OCI-LY3 (cell line): ENCODE measurements at regions not wholly inside any gene's neighbourhood (a gene's known extent, or its start where the extent isn't known, plus 50 kb on each side); places are given as distances from the start of the nearest gene placed in this dataset.

ENCODE experiments used
- H2AFZ ChIP-seq: fragments of 200-600, 300-600 bp; shearing (Covaris generic); 2 replicates; pipeline ENCODE4 v1.6.0; 2014; ENCODE audit warnings: antibody characterized with exemption, low read depth, low read length
- H3K27ac ChIP-seq: fragments of 200-600, 300-600 bp; sonication (generic); 2 replicates; pipeline ENCODE4 v1.5.1; 2014; ENCODE audit warnings: mild to moderate bottlenecking, low read length, moderate library complexity, mixed read lengths
- H3K27me3 ChIP-seq: fragments of 200-600, 300-600 bp; sonication (generic); 2 replicates; pipeline ENCODE4 v1.6.1; 2014; ENCODE audit warnings: low read depth, low read length, mixed read lengths
- H3K36me3 ChIP-seq: fragments of 200-600, 300-600 bp; sonication (generic); replicated peaks from 2 replicates; pipeline ENCODE3; 2014; ENCODE audit warnings: low read depth, low read length, mixed read lengths
- H3K4me1 ChIP-seq: fragments of 300-600, 200-600 bp; sonication (generic); 2 replicates; pipeline ENCODE4 v1.6.1; 2014; ENCODE audit warnings: low read length, mixed read lengths
- H3K4me2 ChIP-seq: fragments of 200-600, 300-600 bp; sonication (generic); 2 replicates; pipeline ENCODE4 v1.6.1; 2014; ENCODE audit warnings: low read length, mixed read lengths
- H3K4me3 ChIP-seq: fragments of 300-600, 200-600 bp; sonication (generic); 2 replicates; pipeline ENCODE4 v1.5.1; 2014; ENCODE audit warnings: antibody characterized with exemption, mild to moderate bottlenecking, low read length, moderate library complexity
- H3K79me2 ChIP-seq: fragments of 300-600, 200-600 bp; shearing (Covaris generic); 2 replicates; pipeline ENCODE4 v1.6.1; 2014; ENCODE audit warnings: mild to moderate bottlenecking, low read length, mixed read lengths
- H3K9ac ChIP-seq: fragments of 300-600, 200-600 bp; shearing (Covaris generic); 2 replicates; pipeline ENCODE4 v1.6.0; 2014; ENCODE audit warnings: mild to moderate bottlenecking, low read length, moderate library complexity
- H3K9me3 ChIP-seq: fragments of 200-600, 300-600 bp; shearing (Covaris generic); 2 replicates; pipeline ENCODE4 v1.6.1; 2014; ENCODE audit warnings: low read length, mixed read lengths; ENCODE audit not compliant: insufficient read depth
- H4K20me1 ChIP-seq: fragments of 200-600, 300-600 bp; sonication (generic); 2 replicates; pipeline ENCODE4 v1.6.1; 2016; ENCODE audit warnings: low read length, mixed read lengths; ENCODE audit not compliant: insufficient read depth
- EZH2phosphoT487 ChIP-seq: fragments of 200-600 bp; shearing (Covaris generic); IDR thresholded peaks from 2 replicates; pipeline ENCODE4 v1.6.1; 2018; ENCODE audit warnings: antibody characterized with exemption, mixed run types, low read depth
- TF ChIP-seq, protein P1 (sequence below): fragments of 200-600, 300-600 bp; sonication (generic); IDR thresholded peaks from 2 replicates; pipeline ENCODE4 v1.5.1; 2014; ENCODE audit warnings: antibody characterized with exemption, low read length, low read depth

DNA sequence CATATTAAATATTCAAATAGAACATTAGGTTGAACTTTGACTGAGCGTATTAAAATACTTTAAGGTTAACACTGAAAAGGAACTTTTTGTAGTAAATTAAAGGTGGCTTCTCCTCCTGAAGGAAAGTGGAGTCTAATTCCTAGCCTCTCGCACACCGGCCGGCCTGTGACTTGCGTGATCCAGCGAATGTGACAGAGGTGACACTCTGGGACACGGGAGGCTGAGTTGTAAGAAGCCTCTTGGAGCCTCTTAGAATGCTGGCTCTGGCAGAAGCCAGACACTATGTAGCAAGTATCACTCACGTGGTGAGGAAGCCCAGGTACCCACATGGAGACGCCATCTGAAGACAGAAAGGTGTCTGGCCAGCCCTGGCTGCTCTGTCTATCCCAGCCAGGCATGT, 64.9 kb upstream of the NSMCE3 start:
- Histone ChIP-seq H3K36me3 (no peaks in the 10 kb centered on the region), H3K27ac (no peak overlapping the region), H2AFZ (no peak overlapping the region), H3K4me3 (no peak overlapping the region), H3K27me3 (no peaks in the 10 kb centered on the region), H3K9me3 (no peaks in the 10 kb centered on the region), H4K20me1 (no peaks in the 10 kb centered on the region), H3K9ac (no peak overlapping the region), H3K4me2 (no peak overlapping the region), H3K4me1 (peaks cover 28% of the 10 kb centered on the region), H3K79me2 (no peaks in the 10 kb centered on the region)
- TF ChIP-seq EZH2phosphoT487, result no peak
- TF ChIP-seq, protein P1, sequence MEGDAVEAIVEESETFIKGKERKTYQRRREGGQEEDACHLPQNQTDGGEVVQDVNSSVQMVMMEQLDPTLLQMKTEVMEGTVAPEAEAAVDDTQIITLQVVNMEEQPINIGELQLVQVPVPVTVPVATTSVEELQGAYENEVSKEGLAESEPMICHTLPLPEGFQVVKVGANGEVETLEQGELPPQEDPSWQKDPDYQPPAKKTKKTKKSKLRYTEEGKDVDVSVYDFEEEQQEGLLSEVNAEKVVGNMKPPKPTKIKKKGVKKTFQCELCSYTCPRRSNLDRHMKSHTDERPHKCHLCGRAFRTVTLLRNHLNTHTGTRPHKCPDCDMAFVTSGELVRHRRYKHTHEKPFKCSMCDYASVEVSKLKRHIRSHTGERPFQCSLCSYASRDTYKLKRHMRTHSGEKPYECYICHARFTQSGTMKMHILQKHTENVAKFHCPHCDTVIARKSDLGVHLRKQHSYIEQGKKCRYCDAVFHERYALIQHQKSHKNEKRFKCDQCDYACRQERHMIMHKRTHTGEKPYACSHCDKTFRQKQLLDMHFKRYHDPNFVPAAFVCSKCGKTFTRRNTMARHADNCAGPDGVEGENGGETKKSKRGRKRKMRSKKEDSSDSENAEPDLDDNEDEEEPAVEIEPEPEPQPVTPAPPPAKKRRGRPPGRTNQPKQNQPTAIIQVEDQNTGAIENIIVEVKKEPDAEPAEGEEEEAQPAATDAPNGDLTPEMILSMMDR, result no peak

DNA sequence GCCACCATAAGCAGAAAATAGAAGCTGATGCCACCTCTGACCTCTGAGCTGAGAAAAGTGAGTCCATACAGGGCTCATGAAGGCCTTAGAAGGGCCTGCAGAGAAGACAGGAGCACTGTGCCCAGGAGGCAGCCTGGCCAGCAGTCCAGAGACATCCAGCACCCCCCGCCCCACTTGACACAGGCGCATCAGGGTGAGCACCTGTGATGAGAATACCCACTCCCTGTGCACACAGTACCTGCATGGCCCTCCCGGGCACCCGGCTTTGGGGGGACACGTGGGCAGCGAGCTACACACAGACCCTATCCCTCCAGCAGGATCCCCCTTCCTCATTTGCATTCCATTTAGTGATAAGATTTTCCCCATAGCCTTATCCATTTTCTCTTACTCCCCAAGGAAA, 63.6 kb upstream of the NSMCE3 start:
- Histone ChIP-seq H3K9ac (no peak overlapping the region), H3K4me2 (no peak overlapping the region), H3K36me3 (no peaks in the 10 kb centered on the region), H3K27ac (no peak overlapping the region), H3K4me1 (peaks cover 39% of the 10 kb centered on the region), H3K27me3 (no peaks in the 10 kb centered on the region), H2AFZ (no peak overlapping the region), H3K4me3 (no peak overlapping the region), H4K20me1 (no peaks in the 10 kb centered on the region), H3K9me3 (no peaks in the 10 kb centered on the region), H3K79me2 (no peaks in the 10 kb centered on the region)
- TF ChIP-seq, protein P1, result no peak
- no peak for TF ChIP-seq EZH2phosphoT487

DNA sequence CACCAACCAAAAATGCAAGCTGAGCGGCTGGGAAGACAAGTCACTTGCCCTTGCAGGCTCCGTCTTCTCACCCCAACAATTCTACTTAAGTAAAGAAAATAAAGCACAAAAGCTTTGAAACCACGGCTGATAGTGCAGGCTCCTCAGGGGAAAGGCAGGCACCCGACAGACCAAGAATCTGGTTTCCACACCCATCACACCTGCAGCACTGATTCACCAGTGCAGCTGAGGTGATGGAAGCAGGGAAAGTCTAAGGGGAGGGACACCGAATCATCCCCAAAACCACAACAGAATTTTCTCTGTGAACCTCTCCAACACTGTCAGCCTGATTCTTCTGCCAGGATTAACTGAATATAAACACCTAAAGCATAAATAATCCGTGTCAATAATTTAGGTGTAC, 62.0 kb upstream of the NSMCE3 start:
- H2AFZ ChIP-seq, result peak overlapping the region; percentile 49
- H3K9ac ChIP-seq, result peak overlapping the region; percentile 8; the same call in 1 of the 2 replicates

GRCh38 chr15:29331071-29331470, 61.4 kb upstream of the NSMCE3 start:
- Histone ChIP-seq H4K20me1 (no peaks in the 10 kb centered on the region), H3K79me2 (no peaks in the 10 kb centered on the region), H2AFZ (no peak overlapping the region; the same call in 1 of the 2 replicates), H3K9me3 (0 out of 2 replicates have a peak, but pooled peaks cover 7% of the 10 kb centered on the region), H3K4me3 (peak overlapping the region; percentile 44; the same call in 1 of the 2 replicates), H3K4me1 (peaks cover 40% of the 10 kb centered on the region), H3K36me3 (peaks cover 13% of the 10 kb centered on the region), H3K4me2 (peak overlapping the region; percentile 66), H3K27ac (peak overlapping the region; percentile 27; the same call in 1 of the 2 replicates), H3K27me3 (no peaks in the 10 kb centered on the region), H3K9ac (no peak overlapping the region; the same call in 1 of the 2 replicates)
- no peak for TF ChIP-seq EZH2phosphoT487
- TF ChIP-seq, protein P1, result no peak

More for the DNA sequence above, 62.0 kb upstream of the NSMCE3 start:
- Histone ChIP-seq H3K27me3 (no peaks in the 10 kb centered on the region), H4K20me1 (no peaks in the 10 kb centered on the region), H3K79me2 (no peaks in the 10 kb centered on the region), H3K4me2 (peak overlapping the region; percentile 66), H3K4me1 (peaks cover 40% of the 10 kb centered on the region), H3K4me3 (peak overlapping the region; percentile 44), H3K27ac (peak overlapping the region; percentile 27; the same call in 1 of the 2 replicates), H3K9me3 (0 out of 2 replicates have a peak, but pooled peaks cover under 1% of the 10 kb centered on the region), H3K36me3 (peaks cover 8% of the 10 kb centered on the region)
- TF ChIP-seq, protein P1, result no peak
- no peak for TF ChIP-seq EZH2phosphoT487
